CD8-positive, alpha-beta memory T cell (primary cell): ENCODE measurements at regions not wholly inside any gene's neighbourhood (a gene's known extent, or its start where the extent isn't known, plus 50 kb on each side); places are given as distances from the start of the nearest gene placed in this dataset.
"Not testable (repeated sequence)": the region's sequence is repeated elsewhere in the genome, so short reads cannot be mapped to it uniquely, and the experiment has no call there.

Source experiments
- CTCF ChIA-PET: fragments of 350-600 bp; sonication (Branson Sonifier 250); formaldehyde crosslinking; loops from one replicate; lab custom pipeline; 2021; ENCODE audit warnings: antibody characterized with exemption; lab: Charles Lee
- POLR2A ChIA-PET: fragments of 350-600 bp; sonication (Branson Sonifier 250); formaldehyde crosslinking; loops from one replicate; lab custom pipeline; 2021; ENCODE audit warnings: antibody characterized with exemption; lab: Charles Lee
- DNase-seq, 5 donors: peaks; one replicate each; pipeline versions ENCODE4 v3.0.0 to v3.0.0-alpha.2; 2020 to 2022; ENCODE audit warnings: mixed read lengths in 1 of 5
- H3K27ac ChIP-seq: one replicate; pipeline ENCODE4 v1.7.0; 2013; ENCODE audit warnings: low read depth, mild to moderate bottlenecking, low read length, moderate library complexity
- H3K27me3 ChIP-seq: 2 replicates; pipeline ENCODE4 v1.7.0; 2013; ENCODE audit warnings: low read length, mild to moderate bottlenecking; ENCODE audit not compliant: insufficient read depth, poor library complexity, severe bottlenecking
- H3K36me3 ChIP-seq: 2 replicates; pipeline ENCODE4 v1.7.0; 2013; ENCODE audit warnings: mild to moderate bottlenecking, low read length, moderate library complexity; ENCODE audit not compliant: insufficient read depth
- H3K4me1 ChIP-seq: 2 replicates; pipeline ENCODE4 v1.7.0; 2013; ENCODE audit warnings: mild to moderate bottlenecking, low read length, moderate library complexity; ENCODE audit not compliant: insufficient read depth
- H3K4me3 ChIP-seq: 2 replicates; pipeline ENCODE4 v1.7.0; 2013; ENCODE audit warnings: mild to moderate bottlenecking, low read length
- H3K9me3 ChIP-seq: 2 replicates; pipeline ENCODE4 v1.7.0; 2013; ENCODE audit warnings: mild to moderate bottlenecking, low read length
- H3K27ac Mint-ChIP-seq, 8 donors: one replicate each; pipeline ENCODE4 v1.8.0; 2020 to 2021; ENCODE audit warnings: mixed read lengths in 8 of 8, mild to moderate bottlenecking in 6 of 8, inconsistent platforms in 3 of 8, moderate library complexity in 3 of 8
- H3K27me3 Mint-ChIP-seq, 2 donors: one replicate each; pipeline ENCODE4 v1.8.0; 2020 to 2021; ENCODE audit warnings: mixed read lengths in 2 of 2, mild to moderate bottlenecking in 1 of 2, moderate library complexity in 1 of 2
- H3K36me3 Mint-ChIP-seq, 3 donors: one replicate each; pipeline ENCODE4 v1.8.0; 2020 to 2021; ENCODE audit warnings: mixed read lengths in 3 of 3, inconsistent platforms in 1 of 3, mild to moderate bottlenecking in 1 of 3
- H3K4me1 Mint-ChIP-seq, 3 donors: one replicate each; pipeline ENCODE4 v1.8.0; 2020 to 2021; ENCODE audit warnings: mixed read lengths in 3 of 3, inconsistent platforms in 1 of 3, mild to moderate bottlenecking in 1 of 3
- H3K4me3 Mint-ChIP-seq, 7 donors: one replicate each; pipeline ENCODE4 v1.8.0; 2020 to 2021; ENCODE audit warnings: mixed read lengths in 7 of 7, mild to moderate bottlenecking in 6 of 7, moderate library complexity in 4 of 7, inconsistent platforms in 2 of 7
- H3K9me3 Mint-ChIP-seq, 5 donors: one replicate each; pipeline ENCODE4 v1.8.0; 2020 to 2022; ENCODE audit warnings: mixed read lengths in 5 of 5, mild to moderate bottlenecking in 3 of 5, moderate library complexity in 2 of 5, inconsistent platforms in 1 of 5

GRCh38 chr15:81885135-81885534 is 160.7 kb downstream of the MEX3B start:
- no peak for DNase-seq
- H3K27ac ChIP-seq = no peak overlapping the region
- no peaks in the 10 kb centered on the region for H3K36me3 ChIP-seq
- H3K27me3 Mint-ChIP-seq = peaks cover 2 to 3% of the 10 kb centered on the region in 2 donors
- no peak overlapping the region for H3K27ac Mint-ChIP-seq
- H3K4me1 ChIP-seq = no peaks in the 10 kb centered on the region
- no peaks in the 10 kb centered on the region for H3K36me3 Mint-ChIP-seq
- peaks cover 0 to 4% (median 0%) of the 10 kb centered on the region in 5 donors for H3K9me3 Mint-ChIP-seq
- no peaks in the 10 kb centered on the region for H3K27me3 ChIP-seq
- ChIA-PET CTCF (no interaction called here), POLR2A (no interaction called here)
- no peak overlapping the region for H3K4me3 ChIP-seq
- no peaks in the 10 kb centered on the region for H3K9me3 ChIP-seq
- no peaks in the 10 kb centered on the region for H3K4me1 Mint-ChIP-seq
- H3K4me3 Mint-ChIP-seq = no peak overlapping the region

- no peaks in the 10 kb centered on the region for H3K4me1 Mint-ChIP-seq
- Histone ChIP-seq H3K9me3 (no peaks in the 10 kb centered on the region), H3K4me1 (no peaks in the 10 kb centered on the region), H3K27me3 (no peaks in the 10 kb centered on the region), H3K36me3 (no peaks in the 10 kb centered on the region), H3K27ac (no peak overlapping the region), H3K4me3 (no peak overlapping the region)
- ChIA-PET POLR2A (no interaction called here), CTCF (no interaction called here)
- no peak overlapping the region for H3K27ac Mint-ChIP-seq
- H3K36me3 Mint-ChIP-seq = no peaks in the 10 kb centered on the region
- H3K4me3 Mint-ChIP-seq = no peak overlapping the region
- DNase-seq = no peak
- H3K27me3 Mint-ChIP-seq = peaks cover 1 to 3% of the 10 kb centered on the region in 2 donors
- H3K9me3 Mint-ChIP-seq = peaks cover 0 to 2% (median 0%) of the 10 kb centered on the region in 5 donors
Observed at GRCh38 chr15:81882504-81882903, 163.3 kb downstream of the MEX3B start.

GRCh38 chr15:81880833-81881232 is 165.0 kb downstream of the MEX3B start:
- no peak for DNase-seq
- Mint-ChIP-seq H3K4me3 (no peak overlapping the region), H3K9me3 (peaks cover 0 to 3% (median 0%) of the 10 kb centered on the region in 5 donors), H3K36me3 (no peaks in the 10 kb centered on the region), H3K27ac (no peak overlapping the region), H3K27me3 (peaks cover 1 to 3% of the 10 kb centered on the region in 2 donors), H3K4me1 (no peaks in the 10 kb centered on the region)
- H3K4me1 ChIP-seq = no peaks in the 10 kb centered on the region
- H3K4me3 ChIP-seq = no peak overlapping the region
- H3K36me3 ChIP-seq = no peaks in the 10 kb centered on the region
- no peaks in the 10 kb centered on the region for H3K9me3 ChIP-seq
- H3K27me3 ChIP-seq = no peaks in the 10 kb centered on the region
- no peak overlapping the region for H3K27ac ChIP-seq
- ChIA-PET POLR2A (no interaction called here), CTCF (no interaction called here)

- H3K4me3 ChIP-seq = no peak overlapping the region
- no peak for DNase-seq
- Mint-ChIP-seq H3K27me3 (peaks cover 1 to 3% of the 10 kb centered on the region in 2 donors), H3K4me3 (no peak overlapping the region), H3K27ac (no peak overlapping the region), H3K4me1 (no peaks in the 10 kb centered on the region), H3K9me3 (peaks cover 0 to 3% (median 0%) of the 10 kb centered on the region in 5 donors), H3K36me3 (no peaks in the 10 kb centered on the region)
- H3K27me3 ChIP-seq = no peaks in the 10 kb centered on the region
- no peak overlapping the region for H3K27ac ChIP-seq
- CTCF ChIA-PET = no interaction called here
- H3K36me3 ChIP-seq = no peaks in the 10 kb centered on the region
- POLR2A ChIA-PET = no interaction called here
- H3K4me1 ChIP-seq = no peaks in the 10 kb centered on the region
- no peaks in the 10 kb centered on the region for H3K9me3 ChIP-seq
Observed at GRCh38 chr15:81880314-81880713, 165.5 kb downstream of the MEX3B start.

GRCh38 chr15:81875717-81876116 is 170.1 kb downstream of the MEX3B start:
- H3K9me3 Mint-ChIP-seq, DNase-seq, H3K9me3 ChIP-seq, H3K4me1 Mint-ChIP-seq, H3K27me3 Mint-ChIP-seq, H3K4me3 ChIP-seq, CTCF ChIA-PET, H3K27ac ChIP-seq, H3K36me3 Mint-ChIP-seq, H3K27me3 ChIP-seq, H3K4me3 Mint-ChIP-seq, H3K4me1 ChIP-seq, H3K36me3 ChIP-seq, H3K27ac Mint-ChIP-seq, POLR2A ChIA-PET: not testable (repeated sequence)

- H3K4me1 Mint-ChIP-seq, H3K27me3 ChIP-seq, H3K4me1 ChIP-seq, H3K9me3 ChIP-seq, CTCF ChIA-PET, H3K4me3 ChIP-seq, H3K27ac Mint-ChIP-seq, DNase-seq, H3K36me3 ChIP-seq, H3K36me3 Mint-ChIP-seq, H3K9me3 Mint-ChIP-seq, H3K27me3 Mint-ChIP-seq, H3K27ac ChIP-seq, POLR2A ChIA-PET, H3K4me3 Mint-ChIP-seq: not testable (repeated sequence)
Observed at GRCh38 chr15:81870746-81871106, 175.1 kb downstream of the MEX3B start.

GRCh38 chr15:81870062-81870745 is 175.6 kb downstream of the MEX3B start:
- CTCF ChIA-PET, H3K27me3 Mint-ChIP-seq, DNase-seq, H3K4me1 ChIP-seq, H3K4me3 ChIP-seq, H3K4me1 Mint-ChIP-seq, H3K36me3 Mint-ChIP-seq, H3K27ac ChIP-seq, H3K9me3 ChIP-seq, H3K27ac Mint-ChIP-seq, H3K9me3 Mint-ChIP-seq, H3K36me3 ChIP-seq, H3K27me3 ChIP-seq, H3K4me3 Mint-ChIP-seq, POLR2A ChIA-PET: not testable (repeated sequence)

GRCh38 chr15:81869161-81869954 is 176.5 kb downstream of the MEX3B start:
- no peaks in the 10 kb centered on the region for H3K36me3 ChIP-seq
- no peak for DNase-seq
- POLR2A ChIA-PET = no interaction called here
- Mint-ChIP-seq H3K4me1 (no peaks in the 10 kb centered on the region), H3K4me3 (no peak overlapping the region), H3K36me3 (no peaks in the 10 kb centered on the region), H3K9me3 (peaks cover 0 to 2% (median 0%) of the 10 kb centered on the region in 5 donors), H3K27me3 (peaks cover 2 to 3% of the 10 kb centered on the region in 2 donors), H3K27ac (no peak overlapping the region)
- no peaks in the 10 kb centered on the region for H3K4me1 ChIP-seq
- CTCF ChIA-PET = no interaction called here
- no peaks in the 10 kb centered on the region for H3K9me3 ChIP-seq
- H3K27me3 ChIP-seq = no peaks in the 10 kb centered on the region
- no peak overlapping the region for H3K27ac ChIP-seq
- no peak overlapping the region for H3K4me3 ChIP-seq
